Heart right ventricle (tissue), 16 donors: ENCODE measurements at regions not wholly inside any gene's neighbourhood (a gene's known extent, or its start where the extent isn't known, plus 50 kb on each side); places are given as distances from the start of the nearest gene placed in this dataset.

ENCODE experiments used
- ATAC-seq, 8 donors: fragments of 200-7000 bp; cut with Tn5 transposase; one replicate each; pipeline ENCODE4 v1.9.1; 2020; ENCODE audit warnings: mild to moderate bottlenecking in 8 of 8, moderate library complexity in 8 of 8, moderate number of reproducible peaks in 1 of 8
- DNase-seq, 2 donors: peaks; one replicate each; pipeline ENCODE4 v3.0.0-alpha.2; 2020
- H3K27ac ChIP-seq, 10 donors: fragments of 200-600 bp; sonication (generic) in 2 of 10; one replicate each; pipeline versions ENCODE4 v1.5.0 to v1.8.0; 2020 to 2022; ENCODE audit warnings: mild to moderate bottlenecking in 3 of 10
- H3K27me3 ChIP-seq, 7 donors: fragments of 200-600 bp; one replicate each; pipeline ENCODE4 v1.8.0; 2021 to 2022; ENCODE audit warnings: mild to moderate bottlenecking in 2 of 7
- H3K36me3 ChIP-seq, 9 donors: fragments of 200-600 bp; sonication (generic) in 1 of 9; one replicate each; pipeline versions ENCODE4 v1.5.0 to v1.8.0; 2020 to 2022; ENCODE audit warnings: mild to moderate bottlenecking in 2 of 9
- H3K4me1 ChIP-seq, 9 donors: fragments of 200-600 bp; sonication (generic) in 1 of 9; one replicate each; pipeline versions ENCODE4 v1.5.0 to v1.8.0; 2020 to 2022; ENCODE audit warnings: mild to moderate bottlenecking in 4 of 9
- H3K4me3 ChIP-seq, 10 donors: fragments of 200-600 bp; sonication (generic) in 2 of 10; one replicate each; pipeline versions ENCODE4 v1.5.0 to v1.8.0; 2020 to 2022; ENCODE audit warnings: mild to moderate bottlenecking in 7 of 10, moderate library complexity in 2 of 10
- H3K9me3 ChIP-seq, 11 donors: fragments of 200-600 bp in 10 of 11; sonication (generic) in 2 of 11; one replicate each; pipeline versions ENCODE4 v1.5.0 to v1.8.0; 2013 to 2022; ENCODE audit warnings: mild to moderate bottlenecking in 2 of 11, control low read depth in 1 of 11, moderate library complexity in 1 of 11
- CTCF ChIP-seq, 9 donors: fragments of 200-600 bp; sonication (generic) in 2 of 9; IDR thresholded peaks; one replicate each; pipeline versions ENCODE4 v1.5.0 to v1.8.0; 2021 to 2022; ENCODE audit warnings: antibody characterized with exemption in 9 of 9, mild to moderate bottlenecking in 5 of 9, moderate library complexity in 1 of 9
- WGBS, 2 donors: extraction: QIAGEN DNeasy Blood & Tissue Kit; methylation state at CpG; one replicate each; pipeline ENCODE4 v1.1.7; 2013; ENCODE audit warnings: inconsistent platforms in 1 of 2; 5-methylcytosine and 5-hydroxymethylcytosine counted together
- intact Hi-C, 10 donors: fragments of 100-400 bp; cut with DNase I; formaldehyde crosslinking; loops; one replicate each; pipeline versions ENCODE4 v1.11.1 to v1.14.2; 2022
- donor health status: Arrhythmogenic right ventricular cardiomyopathy.
- donor health status: ischemic (EF 13 %, LVEDD 7.1; RV severe dilation, severe dysfunction).
- donor health status: healthy with polysubstance abuse.
- donor health status: DM: no; HTN: yes; CAD: no.
- donor health status: DM: no; HTN: no; CAD: no.
- donor health status: ischemic (EF 25% LVEDD 6.9; RV normal size, moderate dysfunction).
- donor health status: ischemic (EF 25% LVEDD 5.7; RV mildly dilated, moderate dysfunction).
- donor health status: healthy.
- donor health status: DM: yes; HTN: yes; CAD: no.
- donor health status: Ischemic cardiomyopathy.
- donor health status: ischemic (EF 35%, LVEDD 5.7; RV mildly dilated, moderate dysfunction).
- donor health status: nonischemic (EF 11% LVEDD 7.7; RV severe dilation, severe dysfunction).
- donor health status: DM: yes; HTN: yes; CAD: no.
- donor health status: PGD.
- donor health status: ischemic (EF 29% LVEDD 5.4; RV normal size, mild dysfunction).
- donor health status: nonischemic (EF 23%, LVEDD 6.1; RV moderate dilation, normal function).

- intact Hi-C loops: no loop called here
These were observed 69.1 kb upstream of the POU3F1 start for GRCh38 chr1:38115682-38116202.

GRCh38 chr1:38115226-38115625 is 68.6 kb upstream of the POU3F1 start:
- WGBS, 2 donors: 95% methylated on average over 15 of the region's 15 CpGs
- Histone ChIP-seq H3K27me3 (peaks cover 0 to 8% (median 0%) of the 10 kb centered on the region in 7 donors), H3K36me3 (no peaks in the 10 kb centered on the region), H3K4me3 (no peak overlapping the region), H3K4me1 (no peaks in the 10 kb centered on the region), H3K27ac (no peak overlapping the region), H3K9me3 (peaks cover 0 to 4% (median 0%) of the 10 kb centered on the region in 11 donors)
- DNase-seq: no peak
- intact Hi-C loops: no loop called here
- TF ChIP-seq CTCF (IDR thresholded peaks at IDR 0.05): no peak
- no peak for ATAC-seq

More at GRCh38 chr1:38115682-38116202, 69.1 kb upstream of the POU3F1 start:
- Histone ChIP-seq H3K27ac (no peak overlapping the region), H3K27me3 (peaks cover 0 to 8% (median 0%) of the 10 kb centered on the region in 7 donors), H3K4me1 (no peaks in the 10 kb centered on the region), H3K9me3 (no peaks in the 10 kb centered on the region), H3K4me3 (no peak overlapping the region), H3K36me3 (no peaks in the 10 kb centered on the region)
- no peak for DNase-seq
- ATAC-seq: no peak
- no peak for TF ChIP-seq CTCF (IDR thresholded peaks at IDR 0.05)
- 85 to 89% methylated on average over 9 of the region's 9 CpGs for WGBS, 2 donors

DNA sequence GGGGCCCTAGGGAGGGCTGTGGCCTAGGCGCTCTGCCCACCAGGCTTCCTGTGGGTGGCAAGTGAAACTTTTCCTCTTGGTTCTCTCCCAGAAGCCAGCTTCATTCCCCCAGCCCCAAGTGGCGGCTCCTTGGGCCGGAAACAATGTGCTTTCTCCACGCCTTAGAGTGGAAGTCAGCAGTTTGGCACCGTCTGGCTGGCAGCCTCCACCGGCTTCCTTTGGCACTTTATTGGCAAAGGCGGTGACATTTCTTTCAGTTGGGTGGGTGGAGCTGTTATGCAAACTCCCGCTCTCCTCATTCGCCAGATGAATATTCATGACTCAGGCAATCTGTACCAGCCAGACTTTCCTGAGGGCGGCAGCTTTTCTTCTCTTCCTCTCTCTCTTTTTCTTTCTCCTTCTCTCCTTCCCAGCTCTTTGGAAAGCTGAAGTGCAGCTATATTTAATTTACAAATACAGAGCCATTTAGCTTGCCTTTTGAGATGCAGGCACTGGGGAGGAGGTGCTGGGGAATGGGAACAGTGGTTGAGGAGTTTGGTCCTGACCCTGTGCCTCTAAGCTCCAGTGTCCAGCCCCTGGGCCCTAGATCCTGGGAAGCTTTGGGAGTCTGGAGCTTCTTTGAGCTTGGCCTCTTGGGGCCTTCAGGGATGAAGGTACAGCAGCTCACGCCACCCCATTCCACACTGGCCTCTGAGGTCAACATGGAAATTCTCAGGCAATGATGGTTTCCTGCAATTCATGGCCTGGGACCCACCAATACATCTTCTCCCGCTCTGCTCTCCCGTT is 67.8 kb upstream of the POU3F1 start:
- TF ChIP-seq CTCF (IDR thresholded peaks at IDR 0.05): no peak
- Histone ChIP-seq H3K27me3 (peaks cover 0 to 7% (median 0%) of the 10 kb centered on the region in 7 donors), H3K36me3 (no peaks in the 10 kb centered on the region), H3K4me1 (no peaks in the 10 kb centered on the region), H3K27ac (no peak overlapping the region), H3K4me3 (no peak overlapping the region), H3K9me3 (peaks cover 0 to 5% (median 0%) of the 10 kb centered on the region in 11 donors)
- intact Hi-C loops: no loop called here
- DNase-seq: no peak
- WGBS, 2 donors: 67 to 72% methylated on average over 13 of the region's 13 CpGs
- peak in 4 of 8 donors; percentile 16 to 68 (median 37) for ATAC-seq

GRCh38 chr1:38113159-38113666 is 66.6 kb upstream of the POU3F1 start:
- Histone ChIP-seq H3K4me3 (no peak overlapping the region), H3K9me3 (peaks cover 0 to 5% (median 0%) of the 10 kb centered on the region in 11 donors), H3K27ac (no peak overlapping the region), H3K27me3 (peaks cover 0 to 5% (median 0%) of the 10 kb centered on the region in 7 donors), H3K36me3 (no peaks in the 10 kb centered on the region), H3K4me1 (no peaks in the 10 kb centered on the region)
- intact Hi-C loops: no loop called here
- WGBS, 2 donors: 81 to 88% methylated on average over 14 of the region's 14 CpGs
- ATAC-seq (no peak), DNase-seq (no peak)
- TF ChIP-seq CTCF (IDR thresholded peaks at IDR 0.05): no peak
